ENCODE measurements at regions not wholly inside any gene's neighbourhood (a gene's known extent, or its start where the extent isn't known, plus 50 kb on each side); places are given as distances from the start of the nearest gene placed in this dataset.
"Not testable (repeated sequence)": the region's sequence is repeated elsewhere in the genome, so short reads cannot be mapped to it uniquely, and the experiment has no call there.

GRCh38 chr5:39696672-39697398, 272.1 kb upstream of the DAB2 start:
- H3K9me3 ChIP-seq: no peaks in the 10 kb centered on the region
- no peak for TF ChIP-seq CTCF (IDR thresholded peaks at IDR 0.05)
- no peak for TF ChIP-seq POLR2A (IDR thresholded peaks at IDR 0.05)
- intact Hi-C loops (cut with DNase I): no loop called here
- H3K4me3 ChIP-seq: no peak overlapping the region
- ATAC-seq: no peak
- H3K27me3 ChIP-seq: no peaks in the 10 kb centered on the region
- no peak for DNase-seq
- WGBS, 4 donors: 39 to 61% (median 45%) methylated on average over 1 of the region's 1 CpG
- no peak overlapping the region for H3K27ac ChIP-seq
- H3K36me3 ChIP-seq: no peaks in the 10 kb centered on the region
- no peaks in the 10 kb centered on the region for H3K4me1 ChIP-seq

GRCh38 chr5:39691993-39692392, 267.2 kb upstream of the DAB2 start:
- Histone ChIP-seq H3K36me3 (no peaks in the 10 kb centered on the region), H3K9me3 (peaks cover 0 to 14% (median 0%) of the 10 kb centered on the region in 12 donors), H3K27me3 (no peaks in the 10 kb centered on the region), H3K4me1 (no peaks in the 10 kb centered on the region), H3K4me3 (no peak overlapping the region), H3K27ac (no peak overlapping the region)
- no peak for TF ChIP-seq POLR2A (IDR thresholded peaks at IDR 0.05)
- TF ChIP-seq CTCF (IDR thresholded peaks at IDR 0.05): no peak
- intact Hi-C loops (cut with DNase I): no loop called here
- 67 to 94% (median 68%) methylated on average over 2 of the region's 2 CpGs for WGBS, 4 donors
- ATAC-seq (no peak), DNase-seq (no peak)

- WGBS, 4 donors: 84 to 97% (median 90%) methylated on average over 1 of the region's 1 CpG
These were observed 266.4 kb upstream of the DAB2 start for GRCh38 chr5:39691136-39691535.

GRCh38 chr5:39689919-39690318, 265.1 kb upstream of the DAB2 start:
- Histone ChIP-seq H3K36me3 (no peaks in the 10 kb centered on the region), H3K4me3 (no peak overlapping the region), H3K9me3 (peaks cover 0 to 14% (median 0%) of the 10 kb centered on the region in 12 donors), H3K27ac (no peak overlapping the region), H3K4me1 (no peaks in the 10 kb centered on the region), H3K27me3 (no peaks in the 10 kb centered on the region)
- ATAC-seq (no peak), DNase-seq (no peak)
- TF ChIP-seq POLR2A (IDR thresholded peaks at IDR 0.05): no peak
- TF ChIP-seq CTCF (IDR thresholded peaks at IDR 0.05): no peak
- intact Hi-C loops (cut with DNase I): no loop called here

More at GRCh38 chr5:39691136-39691535, 266.4 kb upstream of the DAB2 start:
- ATAC-seq (no peak), DNase-seq (no peak)
- TF ChIP-seq CTCF (IDR thresholded peaks at IDR 0.05) (no peak), POLR2A (IDR thresholded peaks at IDR 0.05) (no peak)
- no peaks in the 10 kb centered on the region for H3K36me3 ChIP-seq
- intact Hi-C loops (cut with DNase I): no loop called here
- no peaks in the 10 kb centered on the region for H3K4me1 ChIP-seq
- H3K27ac ChIP-seq: no peak overlapping the region
- no peak overlapping the region for H3K4me3 ChIP-seq
- no peaks in the 10 kb centered on the region for H3K27me3 ChIP-seq
- H3K9me3 ChIP-seq: peaks cover 0 to 14% (median 0%) of the 10 kb centered on the region in 12 donors

GRCh38 chr5:39687924-39688323, 263.1 kb upstream of the DAB2 start:
- 71 to 92% (median 87%) methylated on average over 7 to 8 of the region's 8 CpGs for WGBS, 4 donors
- H3K27me3 ChIP-seq: not testable (repeated sequence)

More at GRCh38 chr5:39687924-39688323, 263.1 kb upstream of the DAB2 start:
- H3K27ac ChIP-seq; intact Hi-C loops (cut with DNase I); H3K36me3 ChIP-seq; H3K4me3 ChIP-seq; ATAC-seq; H3K4me1 ChIP-seq; DNase-seq: not testable (repeated sequence)
- peaks cover 0 to 14% (median 0%) of the 10 kb centered on the region in 12 donors for H3K9me3 ChIP-seq

Data from heart left ventricle (tissue), 16 donors.